ENCODE measurements at regions not wholly inside any gene's neighbourhood (a gene's known extent, or its start where the extent isn't known, plus 50 kb on each side); places are given as distances from the start of the nearest gene placed in this dataset.

DNA sequence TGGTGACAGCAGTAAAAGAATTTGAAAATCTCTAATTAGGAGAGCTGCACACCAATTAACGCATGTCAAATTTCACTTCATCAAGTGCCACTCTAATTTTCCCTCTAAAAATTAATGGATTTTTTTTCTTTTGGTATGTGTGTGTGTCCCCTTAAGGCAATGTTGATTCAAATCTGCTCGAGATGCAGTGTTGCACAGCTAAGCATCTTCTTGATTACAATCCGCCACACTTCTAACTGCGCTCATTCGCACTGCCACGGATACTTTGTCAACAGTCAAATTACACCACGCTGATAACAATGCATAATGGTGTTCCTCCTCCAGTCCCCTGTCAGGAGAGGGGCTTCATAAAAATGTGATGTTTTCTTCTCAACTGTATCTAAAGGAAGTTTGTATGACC is 261.4 kb downstream of the MEIS1 start:
- TF ChIP-seq CTCF (IDR thresholded peaks at IDR 0.05) = no peak
- TF ChIP-seq POLR2A (IDR thresholded peaks at IDR 0.05) = no peak

All from Peyer's patch (tissue), 4 donors.